Adrenal gland (tissue), 9 donors: ENCODE measurements at regions not wholly inside any gene's neighbourhood (a gene's known extent, or its start where the extent isn't known, plus 50 kb on each side); places are given as distances from the start of the nearest gene placed in this dataset.

Source experiments
- DNase-seq, 7 donors: peaks; one replicate each; pipeline ENCODE4 v3.0.0-alpha.2; 2019 to 2020
- H3K27ac ChIP-seq, 5 donors: fragments of 200-600 bp; sonication (generic) in 4 of 5; 1 replicate in 3 of 5; 2 replicates in 2 of 5; pipeline versions ENCODE4 v1.5.1 to v1.8.0; 2016 to 2020; ENCODE audit warnings: mild to moderate bottlenecking in 1 of 5
- H3K27me3 ChIP-seq: fragments of 200-600 bp; 2 replicates; pipeline ENCODE4 v1.8.0; 2021
- H3K36me3 ChIP-seq, 2 donors: fragments of 200-600 bp; replicated peaks in 1 of 2; 1 replicate in 1 of 2; 2 replicates in 1 of 2; pipeline versions ENCODE4 v1.5.1 to v1.8.0; 2018 to 2022
- H3K4me1 ChIP-seq, 2 donors: fragments of 200-600 bp; replicated peaks in 1 of 2; 1 replicate in 1 of 2; 2 replicates in 1 of 2; pipeline versions ENCODE4 v1.5.1 to v1.8.0; 2018 to 2021
- H3K4me3 ChIP-seq, 4 donors: fragments of 200-600 bp; sonication (generic) in 3 of 4; one replicate each; pipeline ENCODE4 v1.5.1; 2016 to 2018
- H3K9me3 ChIP-seq, 3 donors: fragments of 200-600 bp; sonication (generic) in 1 of 3; replicated peaks in 1 of 3; 1 replicate in 2 of 3; 2 replicates in 1 of 3; pipeline versions ENCODE4 v1.5.1 to v1.8.0; 2016 to 2021
- CTCF ChIP-seq, 6 experiments: fragments of 450-650 bp in 4 of 6; fragments of 200-600 bp in 2 of 6; sonication (generic) in 1 of 6; IDR thresholded peaks; 1 replicate in 5 of 6; 2 replicates in 1 of 6; pipeline versions ENCODE4 v1.5.1 to v1.8.0; 2016 to 2021; ENCODE audit warnings: antibody characterized with exemption in 6 of 6, mild to moderate bottlenecking in 2 of 6, moderate library complexity in 1 of 6
- POLR2A ChIP-seq, 2 donors: fragments of 450-650 bp; IDR thresholded peaks; one replicate each; pipeline ENCODE4 v1.6.1; 2017; ENCODE audit warnings: antibody characterized with exemption in 2 of 2, mild to moderate bottlenecking in 2 of 2, moderate library complexity in 1 of 2
- WGBS, 4 donors: extraction: QIAGEN DNeasy Blood & Tissue Kit in 2 of 4; methylation state at CpG; one replicate each; pipeline versions ENCODE4 v1.1.5 to v1.1.7; 2013 to 2017; 5-methylcytosine and 5-hydroxymethylcytosine counted together
- intact Hi-C, 2 donors: fragments of 100-400 bp; cut with DNase I; formaldehyde crosslinking; loops; one replicate each; pipeline versions ENCODE4 v1.14.1 to v1.15.0; 2022 to 2023
- donor health status: healthy with polysubstance abuse.
- donor health status: Bipolar disorder and iron deficiency.
- donor health status: DM: yes; HTN: yes; CAD: no.
- donor health status: DM: no; HTN: no; CAD: no.
- donor health status: DM: no; HTN: no; CAD: no.

- Histone ChIP-seq H3K4me3 (no peak overlapping the region), H3K4me1 (no peaks in the 10 kb centered on the region), H3K27me3 (peaks cover 8% of the 10 kb centered on the region), H3K9me3 (no peaks in the 10 kb centered on the region), H3K36me3 (no peaks in the 10 kb centered on the region), H3K27ac (no peak overlapping the region)
- intact Hi-C loops = no loop called here
- no peak for DNase-seq
- 39 to 56% (median 45%) methylated on average over 3 of the region's 3 CpGs for WGBS, 4 donors
- TF ChIP-seq POLR2A (IDR thresholded peaks at IDR 0.05) (no peak), CTCF (IDR thresholded peaks at IDR 0.05) (no peak)
These were observed 125.8 kb downstream of the NUP35 start for GRCh38 chr2:183250061-183250460.

GRCh38 chr2:183250472-183250871 is 126.2 kb downstream of the NUP35 start:
- no peaks in the 10 kb centered on the region for H3K9me3 ChIP-seq
- H3K27ac ChIP-seq = no peak overlapping the region
- DNase-seq = no peak
- 75 to 87% (median 80%) methylated on average over 3 of the region's 3 CpGs for WGBS, 4 donors
- intact Hi-C loops = no loop called here
- no peak overlapping the region for H3K4me3 ChIP-seq
- no peaks in the 10 kb centered on the region for H3K36me3 ChIP-seq
- H3K27me3 ChIP-seq = peaks cover 8% of the 10 kb centered on the region
- H3K4me1 ChIP-seq = no peaks in the 10 kb centered on the region
- TF ChIP-seq CTCF (IDR thresholded peaks at IDR 0.05) (no peak), POLR2A (IDR thresholded peaks at IDR 0.05) (no peak)

GRCh38 chr2:183253441-183254130 is 129.3 kb downstream of the NUP35 start:
- Histone ChIP-seq H3K36me3 (no peaks in the 10 kb centered on the region), H3K27ac (no peak overlapping the region), H3K27me3 (peaks cover 8% of the 10 kb centered on the region), H3K4me3 (no peak overlapping the region), H3K4me1 (no peaks in the 10 kb centered on the region), H3K9me3 (no peaks in the 10 kb centered on the region)
- WGBS, 4 donors = 73 to 81% (median 76%) methylated on average over 14 of the region's 14 CpGs
- DNase-seq = no peak
- intact Hi-C loops = no loop called here
- no peak for TF ChIP-seq POLR2A (IDR thresholded peaks at IDR 0.05)
- no peak for TF ChIP-seq CTCF (IDR thresholded peaks at IDR 0.05)

- intact Hi-C loops = no loop called here
These were observed 131.2 kb downstream of the NUP35 start for GRCh38 chr2:183255411-183255810.

More at GRCh38 chr2:183255411-183255810, 131.2 kb downstream of the NUP35 start:
- no peaks in the 10 kb centered on the region for H3K9me3 ChIP-seq
- no peak overlapping the region for H3K27ac ChIP-seq
- H3K27me3 ChIP-seq = peaks cover 8% of the 10 kb centered on the region
- H3K36me3 ChIP-seq = no peaks in the 10 kb centered on the region
- DNase-seq = no peak
- WGBS, 4 donors = 75 to 83% (median 80%) methylated on average over 2 of the region's 2 CpGs
- TF ChIP-seq CTCF (IDR thresholded peaks at IDR 0.05) (no peak), POLR2A (IDR thresholded peaks at IDR 0.05) (no peak)
- no peaks in the 10 kb centered on the region for H3K4me1 ChIP-seq
- H3K4me3 ChIP-seq = no peak overlapping the region
